ENCODE measurements at regions not wholly inside any gene's neighbourhood (a gene's known extent, or its start where the extent isn't known, plus 50 kb on each side); places are given as distances from the start of the nearest gene placed in this dataset.
A peak's percentile ranks its signal among the peaks of the same experiment; 100 is the strongest.

- no peaks in the 10 kb centered on the region for H3K79me2 ChIP-seq (ENCODE audit: control insufficient read depth in 1 of 2, insufficient read depth in 2 of 2, low read length in 2 of 2)
- no peak overlapping the region for H3K23ac ChIP-seq (ENCODE audit: insufficient read length)
- peak; percentile 5 to 57 for DNase-seq (ENCODE audit: low read depth in 1 of 2, low spot score in 2 of 2)
- H3K56ac ChIP-seq (replicated peaks; ENCODE audit: insufficient read length, low read depth, low read length), result no peak overlapping the region
- H3K36me3 ChIP-seq (ENCODE audit: control insufficient read depth in 2 of 4, insufficient read depth in 4 of 4, low read length in 3 of 4), result no peaks in the 10 kb centered on the region
- H3K9ac ChIP-seq (replicated peaks in 1 of 4; ENCODE audit: extremely low read depth in 1 of 4, low read depth in 3 of 4, low read length in 3 of 4), result no peak overlapping the region
- no peak overlapping the region for H2BK20ac ChIP-seq (ENCODE audit: low read length)
- ChIA-PET CTCF (ENCODE audit: partially characterized antibody) (interaction anchor here (0.6 kb wide), 1 partner anchor 1827 kb away, joined by 3 read pairs; no protein-coding TSS in a partner anchor), POLR2A (ENCODE audit: partially characterized antibody) (no interaction called here)
- no peak overlapping the region for H2BK15ac ChIP-seq (ENCODE audit: low read length)
- no peak overlapping the region for H4K91ac ChIP-seq (replicated peaks; ENCODE audit: insufficient read length, low read length)
- no peak overlapping the region for H2AK5ac ChIP-seq (ENCODE audit: low read depth, low read length)
- H2AFZ ChIP-seq (ENCODE audit: low read length), result no peak overlapping the region
- no peak overlapping the region for H4K8ac ChIP-seq (ENCODE audit: extremely low read depth, insufficient read depth, low read length)
- no peak overlapping the region for H3K4ac ChIP-seq (replicated peaks; ENCODE audit: insufficient read length, low read depth, low read length)
- FAIRE-seq, result peak; percentile 95
- no peaks in the 10 kb centered on the region for H3K23me2 ChIP-seq (ENCODE audit: low read depth, low read length)
- WGBS, 2 experiments (ENCODE audit: extremely low coverage in 1 of 2, insufficient coverage in 1 of 2, insufficient read length in 1 of 2, insufficient replicate concordance in 2 of 2, low coverage in 1 of 2, low lambda C conversion rate in 2 of 2, missing lambda C conversion rate in 1 of 2), result 85% methylated on average over 1 of the region's 1 CpG; no CpG with 5 or more reads in 1 of the 2 experiments
- peaks cover 21 to 24% of the 10 kb centered on the region in 2 experiments for H3K9me3 ChIP-seq (ENCODE audit: insufficient read depth in 2 of 2, low read depth in 1 of 2, low read length in 1 of 2)
- peaks cover 0 to 3% (median 0%) of the 10 kb centered on the region in 4 experiments; a peak in 2 of 7 replicates for H3K27me3 ChIP-seq (replicated peaks in 1 of 4; ENCODE audit: control insufficient read depth in 3 of 4, extremely low read depth in 1 of 4, insufficient read depth in 3 of 4, low read length in 3 of 4)
- no peaks in the 10 kb centered on the region for H3K79me1 ChIP-seq (ENCODE audit: low read depth, low read length)
- no peak overlapping the region for H2BK5ac ChIP-seq (ENCODE audit: low read depth, low read length)
- H3K4me2 ChIP-seq (ENCODE audit: insufficient read depth in 1 of 2, low read depth in 2 of 2, low read length in 2 of 2), result no peak overlapping the region
- H3K4me1 ChIP-seq (replicated peaks in 1 of 4; ENCODE audit: control insufficient read depth in 3 of 4, insufficient read depth in 4 of 4, low read length in 3 of 4), result no peaks in the 10 kb centered on the region
- H3K14ac ChIP-seq (ENCODE audit: insufficient read length), result no peak overlapping the region
- H3K18ac ChIP-seq (ENCODE audit: extremely low read depth, low read length), result no peak overlapping the region
- no peaks in the 10 kb centered on the region for H4K20me1 ChIP-seq (replicated peaks in 1 of 2; ENCODE audit: control insufficient read depth in 1 of 2, insufficient read depth in 2 of 2, low read length in 2 of 2)
- no peak overlapping the region for H2BK120ac ChIP-seq (replicated peaks; ENCODE audit: low read depth, low read length)
- no peak overlapping the region for H3K27ac ChIP-seq (ENCODE audit: low read depth, low read length)
- H4K5ac ChIP-seq (ENCODE audit: insufficient read length, low read depth, low read length), result no peak overlapping the region
- H2BK12ac ChIP-seq (ENCODE audit: low read depth, low read length), result no peak overlapping the region
- H3K4me3 ChIP-seq (ENCODE audit: extremely low read depth in 1 of 4, insufficient read depth in 2 of 4, low read depth in 3 of 4, low read length in 4 of 4), result no peak overlapping the region
- TF ChIP-seq MAX (IDR thresholded peaks at IDR 0.05) (peak; percentile 99), E2F6 (IDR thresholded peaks at IDR 0.05) (peak; percentile 95), KDM4A (IDR thresholded peaks at IDR 0.05; ENCODE audit: low read depth, low read length, severe bottlenecking) (no peak), TCF12 (IDR thresholded peaks at IDR 0.05; ENCODE audit: low read depth, low read length) (no peak), EP300 (IDR thresholded peaks at IDR 0.05; ENCODE audit: borderline replicate concordance in 1 of 2, low read depth in 2 of 2, low read length in 2 of 2) (no peak), RAD21 (IDR thresholded peaks at IDR 0.05 in 1 of 2, conservative IDR thresholded peaks at IDR 0.05 in 1 of 2; ENCODE audit: low read depth in 2 of 2, low read length in 2 of 2) (peak; percentile 93 to 94), GTF2F1 (IDR thresholded peaks at IDR 0.05; ENCODE audit: borderline replicate concordance, low read depth, low read length) (no peak), SRF (IDR thresholded peaks at IDR 0.05; ENCODE audit: low read depth, low read length) (no peak), NANOG (IDR thresholded peaks at IDR 0.05; ENCODE audit: insufficient read depth, low read depth, low read length, poor library complexity, severe bottlenecking) (no peak)
- TF ChIP-seq, protein P1, sequence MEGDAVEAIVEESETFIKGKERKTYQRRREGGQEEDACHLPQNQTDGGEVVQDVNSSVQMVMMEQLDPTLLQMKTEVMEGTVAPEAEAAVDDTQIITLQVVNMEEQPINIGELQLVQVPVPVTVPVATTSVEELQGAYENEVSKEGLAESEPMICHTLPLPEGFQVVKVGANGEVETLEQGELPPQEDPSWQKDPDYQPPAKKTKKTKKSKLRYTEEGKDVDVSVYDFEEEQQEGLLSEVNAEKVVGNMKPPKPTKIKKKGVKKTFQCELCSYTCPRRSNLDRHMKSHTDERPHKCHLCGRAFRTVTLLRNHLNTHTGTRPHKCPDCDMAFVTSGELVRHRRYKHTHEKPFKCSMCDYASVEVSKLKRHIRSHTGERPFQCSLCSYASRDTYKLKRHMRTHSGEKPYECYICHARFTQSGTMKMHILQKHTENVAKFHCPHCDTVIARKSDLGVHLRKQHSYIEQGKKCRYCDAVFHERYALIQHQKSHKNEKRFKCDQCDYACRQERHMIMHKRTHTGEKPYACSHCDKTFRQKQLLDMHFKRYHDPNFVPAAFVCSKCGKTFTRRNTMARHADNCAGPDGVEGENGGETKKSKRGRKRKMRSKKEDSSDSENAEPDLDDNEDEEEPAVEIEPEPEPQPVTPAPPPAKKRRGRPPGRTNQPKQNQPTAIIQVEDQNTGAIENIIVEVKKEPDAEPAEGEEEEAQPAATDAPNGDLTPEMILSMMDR (IDR thresholded peaks at IDR 0.05; ENCODE audit: control extremely low read depth in 1 of 3, insufficient read depth in 1 of 3, low read depth in 1 of 3, low read length in 3 of 3), result peak; percentile 40 to 79 (median 67)
Observed at GRCh38 chr10:108783897-108784296, 1139.4 kb downstream of the XPNPEP1 start.
